ENCODE measurements at regions not wholly inside any gene's neighbourhood (a gene's known extent, or its start where the extent isn't known, plus 50 kb on each side); places are given as distances from the start of the nearest gene placed in this dataset.

- Histone ChIP-seq H3K36me3 (ENCODE audit: low read depth) (no peaks in the 10 kb centered on the region), H3K4me3 (no peak overlapping the region), H3K9me3 (no peaks in the 10 kb centered on the region), H3K4me1 (ENCODE audit: low read depth) (no peaks in the 10 kb centered on the region)
- DNase-seq (no peak), ATAC-seq (no peak)
- intact Hi-C loops (cut with DNase I, micrococcal nuclease), result no loop called here
- TF ChIP-seq CTCF (IDR thresholded peaks at IDR 0.05), result no peak
These were observed 1331.1 kb upstream of the ADGRL3 start for GRCh38 chr4:59869056-59869455.

- no peak for ATAC-seq
- H3K4me3 ChIP-seq, result no peak overlapping the region
- TF ChIP-seq CTCF (IDR thresholded peaks at IDR 0.05), result no peak
These were observed 1330.6 kb upstream of the ADGRL3 start for GRCh38 chr4:59869559-59869958.

GRCh38 chr4:59881632-59882031 is 1318.5 kb upstream of the ADGRL3 start:
- no peak overlapping the region for H3K4me3 ChIP-seq
- ATAC-seq (no peak), DNase-seq (no peak)
- H3K36me3 ChIP-seq (ENCODE audit: low read depth), result no peaks in the 10 kb centered on the region
- intact Hi-C loops (cut with DNase I, micrococcal nuclease), result no loop called here
- peaks cover 6% of the 10 kb centered on the region for H3K9me3 ChIP-seq
- no peak for TF ChIP-seq CTCF (IDR thresholded peaks at IDR 0.05)
- no peaks in the 10 kb centered on the region for H3K4me1 ChIP-seq (ENCODE audit: low read depth)

More at GRCh38 chr4:59869559-59869958, 1330.6 kb upstream of the ADGRL3 start:
- no peaks in the 10 kb centered on the region for H3K9me3 ChIP-seq
- H3K36me3 ChIP-seq (ENCODE audit: low read depth), result no peaks in the 10 kb centered on the region
- no peak for DNase-seq
- no peaks in the 10 kb centered on the region for H3K4me1 ChIP-seq (ENCODE audit: low read depth)
- intact Hi-C loops (cut with DNase I, micrococcal nuclease), result no loop called here

- no peak for TF ChIP-seq CTCF (IDR thresholded peaks at IDR 0.05)
- H3K9me3 ChIP-seq, result no peaks in the 10 kb centered on the region
- intact Hi-C loops (cut with DNase I, micrococcal nuclease), result no loop called here
- ATAC-seq (no peak), DNase-seq (no peak)
- H3K4me1 ChIP-seq (ENCODE audit: low read depth), result no peaks in the 10 kb centered on the region
- no peak overlapping the region for H3K4me3 ChIP-seq
- H3K36me3 ChIP-seq (ENCODE audit: low read depth), result no peaks in the 10 kb centered on the region
These were observed 1295.8 kb upstream of the ADGRL3 start for GRCh38 chr4:59904331-59904730.

GRCh38 chr4:59920416-59920815 is 1279.7 kb upstream of the ADGRL3 start:
- no peak for DNase-seq
- no peak for TF ChIP-seq CTCF (IDR thresholded peaks at IDR 0.05)
- no peaks in the 10 kb centered on the region for H3K4me1 ChIP-seq (ENCODE audit: low read depth)
- H3K36me3 ChIP-seq (ENCODE audit: low read depth), result no peaks in the 10 kb centered on the region
- H3K9me3 ChIP-seq, result peaks cover 2% of the 10 kb centered on the region
- intact Hi-C loops (cut with DNase I, micrococcal nuclease), result no loop called here
- no peak for ATAC-seq
- no peak overlapping the region for H3K4me3 ChIP-seq

- ATAC-seq (no peak), DNase-seq (no peak)
- Histone ChIP-seq H3K36me3 (ENCODE audit: low read depth) (no peaks in the 10 kb centered on the region), H3K9me3 (peaks cover 2% of the 10 kb centered on the region), H3K4me3 (no peak overlapping the region), H3K4me1 (ENCODE audit: low read depth) (no peaks in the 10 kb centered on the region)
- intact Hi-C loops (cut with DNase I, micrococcal nuclease), result no loop called here
- TF ChIP-seq CTCF (IDR thresholded peaks at IDR 0.05), result no peak
These were observed 1274.8 kb upstream of the ADGRL3 start for GRCh38 chr4:59925290-59925689.
